GM18505 (cell line): ENCODE measurements at regions not wholly inside any gene's neighbourhood (a gene's known extent, or its start where the extent isn't known, plus 50 kb on each side); places are given as distances from the start of the nearest gene placed in this dataset.

Experiments
- ATAC-seq: cut with Tn5 transposase; IDR thresholded peaks from one replicate; pipeline ENCODE4 v1.9.1; 2021; ENCODE audit not compliant: unreplicated experiment
- POLR2A ChIP-seq: IDR thresholded peaks from 4 replicates; pipeline ENCODE4 v1.6.1; 2011; ENCODE audit warnings: borderline replicate concordance; ENCODE audit not compliant: insufficient read depth, insufficient read length; ENCODE audit errors: extremely low read depth

DNA sequence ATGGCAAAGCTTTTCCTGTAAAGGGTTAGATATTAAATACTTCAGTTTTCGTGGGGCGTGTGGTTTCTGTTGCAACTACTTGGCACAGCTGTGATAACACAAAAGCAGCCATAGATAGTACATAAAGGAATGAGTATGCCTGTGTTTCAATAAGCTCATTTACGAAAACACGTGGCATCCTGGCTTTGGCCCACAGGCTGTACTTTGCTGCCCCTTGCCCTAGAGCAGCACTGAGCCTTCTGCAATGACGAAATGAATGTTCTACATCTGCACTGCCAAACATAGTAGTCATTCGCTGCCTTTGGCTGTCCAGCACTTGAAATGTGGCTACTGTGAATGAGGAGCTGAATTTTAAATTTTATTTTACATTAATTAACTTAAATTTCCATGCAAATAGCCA lies 376.2 kb upstream of the TPK1 start:
- no peak for ATAC-seq
- no peak for TF ChIP-seq POLR2A

DNA sequence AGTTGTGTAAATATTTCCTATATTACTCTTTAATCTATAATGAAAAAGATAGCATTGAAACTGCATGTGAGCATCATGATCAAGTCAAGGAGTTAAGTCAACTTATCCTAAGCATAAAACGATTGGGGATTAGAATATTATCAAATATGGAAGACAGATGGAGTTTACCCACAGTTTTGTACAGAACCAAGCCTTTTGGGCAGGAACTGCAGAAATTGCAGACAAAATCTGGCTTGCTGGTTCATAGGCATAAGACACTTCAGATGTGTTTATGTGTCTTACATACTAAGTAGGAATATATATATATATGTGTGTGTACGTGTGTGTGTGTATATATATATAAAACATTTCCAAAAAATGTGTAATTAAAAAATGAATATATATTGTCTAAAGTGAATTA lies 375.4 kb upstream of the TPK1 start:
- no peak for ATAC-seq
- no peak for TF ChIP-seq POLR2A

DNA sequence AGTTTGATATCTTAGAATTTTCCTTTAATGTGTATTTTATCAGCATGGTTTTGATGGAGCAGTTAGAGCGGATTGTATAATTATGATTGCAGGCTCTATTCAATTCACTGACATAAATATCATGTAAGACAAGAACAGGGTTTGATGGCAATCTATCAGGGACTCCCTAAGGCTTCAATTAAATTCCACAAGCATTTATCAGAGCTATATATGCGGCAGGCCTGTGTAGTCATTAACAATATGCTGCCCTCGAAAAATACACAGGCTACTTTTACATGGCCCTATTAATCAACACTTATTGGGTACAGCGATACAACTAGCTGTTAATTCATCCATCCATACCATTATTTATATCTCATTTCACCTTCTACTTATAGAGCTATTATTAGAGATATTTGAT lies 358.1 kb upstream of the TPK1 start:
- no peak for TF ChIP-seq POLR2A
- ATAC-seq = no peak

DNA sequence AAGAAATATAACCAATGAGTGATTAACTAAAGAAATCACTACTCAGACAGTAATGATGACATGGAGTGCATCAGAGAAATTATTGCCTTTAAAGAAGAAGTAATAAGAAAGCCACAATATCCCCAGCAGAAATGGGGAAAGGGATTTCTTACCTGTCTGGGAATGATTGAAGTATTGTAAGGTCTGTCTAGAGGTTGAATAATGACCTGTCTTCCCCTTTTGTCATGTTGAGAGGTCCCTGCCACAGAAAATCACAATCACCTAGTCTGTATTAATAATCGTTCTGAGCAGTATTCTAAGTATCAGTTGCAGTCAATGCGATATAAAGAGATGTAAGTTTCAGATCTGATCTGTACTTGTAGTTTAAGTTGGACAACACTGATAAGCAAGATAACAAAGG lies 349.1 kb upstream of the TPK1 start:
- ATAC-seq = no peak
- no peak for TF ChIP-seq POLR2A

DNA sequence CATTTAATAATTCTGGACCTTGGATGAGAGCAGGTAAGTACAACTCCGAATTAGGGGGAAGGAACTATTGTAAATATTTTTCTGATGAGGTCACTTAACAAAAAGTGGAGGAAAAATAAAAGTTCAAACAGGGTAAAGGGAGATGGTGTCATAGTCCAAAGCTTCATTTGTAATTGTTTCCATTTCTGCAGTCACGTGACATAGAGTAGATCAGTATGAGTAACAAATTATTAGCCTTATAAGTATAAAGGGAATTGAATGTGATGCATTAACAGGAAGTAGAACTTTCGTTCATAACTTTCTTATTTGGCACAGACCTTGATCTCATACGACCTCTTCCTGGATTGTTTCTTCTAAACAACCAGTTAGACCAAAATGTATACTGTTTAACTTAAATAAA lies 347.2 kb upstream of the TPK1 start:
- no peak for ATAC-seq
- no peak for TF ChIP-seq POLR2A

DNA sequence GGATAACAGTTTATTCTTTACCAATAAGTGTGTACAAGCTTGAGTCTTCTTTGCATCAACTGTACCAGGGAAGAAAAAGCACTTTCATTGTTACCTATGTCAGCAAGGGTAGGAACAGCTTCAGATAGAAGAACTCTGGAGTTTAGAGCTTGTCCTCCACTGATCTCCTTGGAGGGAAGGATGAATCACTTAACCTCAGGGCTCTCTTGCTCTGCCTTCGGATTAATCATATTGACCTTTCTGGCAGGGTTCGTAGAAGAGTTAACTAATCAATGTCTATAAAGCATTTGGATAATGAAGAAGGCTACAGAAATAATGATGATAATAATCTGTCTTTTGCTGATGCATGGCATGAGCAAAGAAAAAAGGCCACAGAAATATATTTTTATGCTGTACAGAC lies 339.5 kb upstream of the TPK1 start:
- TF ChIP-seq POLR2A = no peak
- ATAC-seq = no peak

DNA sequence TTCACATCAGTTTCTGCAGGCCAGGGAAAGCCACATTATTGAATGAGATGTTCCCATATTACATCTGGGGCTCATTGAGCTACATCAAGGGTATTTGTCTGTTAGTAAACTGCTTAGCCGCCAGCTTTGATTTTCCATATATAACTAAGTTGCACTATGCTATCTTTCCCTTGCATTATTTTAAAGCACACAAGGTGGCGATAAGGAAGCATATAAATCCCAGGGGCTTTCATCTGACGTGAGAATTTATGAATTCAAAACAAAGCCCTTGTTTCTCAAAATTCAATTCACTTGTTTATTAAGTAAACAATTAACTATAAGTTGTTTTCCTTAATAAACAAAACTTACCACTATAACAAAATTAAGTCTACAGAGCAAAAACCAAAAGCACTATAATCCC lies 334.1 kb upstream of the TPK1 start:
- no peak for ATAC-seq
- no peak for TF ChIP-seq POLR2A

DNA sequence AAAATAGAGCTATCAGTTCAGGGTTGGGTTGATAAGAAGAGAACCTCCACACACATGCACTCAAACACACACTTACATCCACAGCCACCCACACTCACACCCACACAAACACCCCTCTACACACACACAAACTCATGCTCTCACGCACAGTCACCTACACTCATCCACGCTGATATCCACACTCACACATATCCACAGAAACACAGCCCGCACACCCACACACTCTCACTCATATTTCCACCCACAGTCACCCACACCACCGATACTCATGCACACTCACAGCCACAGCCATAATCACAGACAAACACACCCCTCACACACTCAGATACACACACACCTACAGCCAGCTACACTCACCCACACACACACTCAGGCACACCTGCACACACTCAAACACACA lies 333.0 kb upstream of the TPK1 start:
- no peak for ATAC-seq
- TF ChIP-seq POLR2A = no peak

DNA sequence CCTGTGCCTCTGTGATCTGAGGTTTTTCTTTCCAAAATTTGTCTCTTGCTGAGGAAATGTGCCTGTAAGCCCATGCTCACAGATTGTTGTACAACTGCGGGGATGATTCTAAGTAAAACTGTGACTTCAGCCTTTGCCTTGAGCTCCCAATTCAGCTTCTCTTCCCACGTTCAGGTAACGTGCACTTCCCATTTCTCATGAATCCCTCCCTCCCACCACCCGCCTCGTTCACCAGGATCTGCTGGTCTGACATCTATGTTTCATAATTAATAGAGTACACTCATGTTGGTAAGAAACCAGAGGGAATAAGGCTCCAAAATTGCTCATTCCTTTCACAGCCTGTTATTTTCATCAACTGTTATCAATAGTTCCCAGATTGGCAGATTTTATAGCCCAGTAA lies 332.6 kb upstream of the TPK1 start:
- no peak for ATAC-seq
- TF ChIP-seq POLR2A = no peak

DNA sequence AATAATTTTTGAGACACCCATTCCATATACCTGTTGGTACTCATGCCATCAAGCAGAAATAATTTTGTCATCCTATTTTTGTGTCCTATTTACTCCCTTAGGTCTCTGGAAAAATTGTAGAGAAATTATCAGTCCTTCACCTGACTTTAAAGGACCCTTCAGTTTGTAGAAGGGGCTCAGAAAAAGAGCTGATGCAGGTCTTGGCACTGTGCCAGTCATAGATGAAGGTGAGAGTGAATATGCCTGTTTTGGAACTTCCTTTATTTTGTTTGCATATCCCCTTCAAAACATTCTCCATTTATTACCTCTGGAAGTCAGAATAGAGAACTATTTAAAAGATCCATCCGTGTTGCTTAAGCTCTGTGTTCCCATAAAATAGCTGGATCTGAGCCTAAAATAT lies 321.0 kb upstream of the TPK1 start:
- no peak for ATAC-seq
- TF ChIP-seq POLR2A = no peak

DNA sequence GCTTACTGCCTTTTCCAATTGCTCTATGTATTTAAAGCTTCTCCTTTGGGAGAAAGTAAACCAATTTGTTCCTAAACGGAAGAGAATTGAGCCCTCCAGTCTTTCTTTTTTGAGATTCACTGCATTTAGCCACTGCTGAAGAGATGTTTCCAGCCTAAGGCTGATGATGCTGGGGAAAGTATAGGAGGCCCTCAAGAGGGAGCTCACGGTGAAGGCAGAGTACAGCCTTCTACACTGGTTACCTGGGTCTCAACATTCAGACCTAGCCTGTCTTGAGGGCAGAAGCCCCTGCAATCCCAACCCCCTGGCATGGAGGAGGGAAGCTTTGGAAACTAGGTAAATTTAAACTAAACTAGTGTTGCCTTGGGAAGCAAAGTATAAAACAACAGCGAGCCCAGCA lies 316.7 kb upstream of the TPK1 start:
- no peak for TF ChIP-seq POLR2A
- no peak for ATAC-seq

DNA sequence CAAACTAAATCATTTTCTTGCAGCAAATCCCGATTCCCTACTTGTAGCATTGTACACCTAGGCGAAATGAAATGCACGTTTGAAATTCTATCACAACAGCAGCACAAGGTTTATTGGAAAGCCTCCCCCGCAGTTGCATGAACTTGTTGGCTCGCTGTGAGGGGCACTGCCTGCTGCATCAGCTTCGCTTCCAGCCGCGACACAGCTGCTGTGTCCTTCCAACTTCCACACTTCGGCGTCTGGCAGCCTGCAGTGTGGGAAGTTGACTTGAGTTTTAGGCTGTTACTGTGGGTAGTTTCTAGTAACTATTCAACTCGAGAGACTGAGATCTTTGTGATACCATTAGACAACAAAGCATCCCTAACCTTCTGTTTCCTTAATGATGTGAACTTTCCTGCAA lies 315.8 kb upstream of the TPK1 start:
- TF ChIP-seq POLR2A = no peak
- ATAC-seq = no peak

DNA sequence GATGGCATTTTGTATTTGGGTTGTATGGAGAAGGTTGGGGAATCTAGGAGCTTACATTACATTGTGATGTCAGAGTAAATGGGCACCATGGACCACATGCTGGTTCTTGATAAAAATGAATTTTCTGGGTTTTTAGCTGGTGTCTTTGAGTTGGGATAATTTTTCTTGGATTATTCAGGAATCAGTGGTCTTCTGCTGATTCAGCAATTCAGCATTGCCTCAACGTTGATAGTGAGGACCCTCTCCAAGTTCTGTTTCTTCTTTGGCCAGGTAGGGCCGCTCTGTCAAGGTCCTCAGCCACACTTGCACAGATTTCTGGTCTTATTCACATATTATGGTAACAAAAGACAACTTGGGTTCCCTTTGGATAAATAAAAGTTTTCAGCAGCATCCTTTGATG lies 312.0 kb upstream of the TPK1 start:
- no peak for ATAC-seq
- no peak for TF ChIP-seq POLR2A

DNA sequence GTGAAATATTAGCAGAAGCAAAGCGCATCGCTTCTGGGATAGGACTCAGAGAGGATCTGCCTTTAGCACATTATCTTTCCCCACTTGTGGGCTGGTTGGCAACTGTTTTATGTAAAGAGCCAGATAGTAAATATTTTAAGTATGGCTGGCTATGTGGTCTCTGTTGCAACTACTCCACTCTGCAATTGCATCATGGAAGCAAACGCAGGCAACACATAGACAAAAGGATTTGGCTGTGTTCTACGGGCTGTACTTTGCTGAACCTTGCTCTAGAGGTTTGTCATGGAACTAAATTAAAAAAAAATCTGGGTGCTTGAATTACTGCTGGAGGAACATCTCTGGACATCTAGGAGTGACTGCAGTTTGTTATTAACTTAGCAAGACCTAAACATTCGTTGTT lies 307.8 kb upstream of the TPK1 start:
- no peak for ATAC-seq
- TF ChIP-seq POLR2A = no peak

DNA sequence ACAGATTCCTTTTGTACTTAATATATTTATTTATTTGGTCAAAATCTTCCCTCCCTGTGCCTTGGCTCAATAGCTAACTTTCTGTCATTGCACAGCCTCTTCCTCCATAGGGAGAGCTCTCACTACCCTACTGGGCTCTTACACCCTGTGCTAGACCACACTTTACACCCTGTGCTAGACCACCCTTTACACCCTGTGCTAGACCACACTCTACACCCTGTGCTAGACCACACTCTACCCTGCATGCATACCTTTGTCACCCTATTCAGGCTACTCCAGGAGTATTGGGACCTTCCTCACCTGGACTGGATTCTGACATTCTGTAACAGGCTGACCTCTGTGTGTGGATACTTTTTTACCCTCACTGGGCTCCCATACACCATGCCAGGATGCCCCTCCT lies 298.5 kb upstream of the TPK1 start:
- no peak for TF ChIP-seq POLR2A
- ATAC-seq = no peak
